ENCODE measurements at regions not wholly inside any gene's neighbourhood (a gene's known extent, or its start where the extent isn't known, plus 50 kb on each side); places are given as distances from the start of the nearest gene placed in this dataset.

DNA sequence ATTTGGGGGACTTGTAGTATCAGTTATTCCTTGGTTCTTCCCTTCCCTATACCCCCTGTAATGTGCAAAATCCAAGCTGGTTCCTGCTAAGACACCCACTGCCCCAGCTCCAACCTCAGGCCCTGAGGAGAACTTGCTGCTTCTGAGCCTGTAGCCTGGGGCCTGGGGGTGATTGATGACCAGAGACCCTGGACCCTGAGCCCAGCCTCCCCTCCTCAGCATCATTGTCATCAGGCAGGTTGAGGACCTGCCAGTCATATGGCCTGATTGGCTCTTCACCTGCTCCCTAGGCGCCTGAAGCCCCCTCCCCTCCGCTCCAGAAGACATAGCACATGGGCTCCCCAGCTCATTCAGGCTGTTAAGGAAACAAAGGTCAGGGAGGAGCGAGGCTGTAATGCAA is 73.8 kb upstream of the YWHAQ start:
- no peak for DNase-seq (ENCODE audit: low read depth, low spot score)
- CTCF ChIA-PET, result interaction anchor here (1.0 to 1.9 kb wide), 3 partner anchors 10 to 14 kb away, joined by 3 to 4 read pairs (median 3); no protein-coding TSS in a partner anchor
- POLR2A ChIA-PET, result interaction anchor here (1.7 kb wide), 1 partner anchor 74 kb away, joined by 7 read pairs; the partner anchor contains the start of gene YWHAQ
- no peak overlapping the region for H3K4me3 ChIP-seq (ENCODE audit: low read depth, low read length)
- TF ChIP-seq, protein P1, sequence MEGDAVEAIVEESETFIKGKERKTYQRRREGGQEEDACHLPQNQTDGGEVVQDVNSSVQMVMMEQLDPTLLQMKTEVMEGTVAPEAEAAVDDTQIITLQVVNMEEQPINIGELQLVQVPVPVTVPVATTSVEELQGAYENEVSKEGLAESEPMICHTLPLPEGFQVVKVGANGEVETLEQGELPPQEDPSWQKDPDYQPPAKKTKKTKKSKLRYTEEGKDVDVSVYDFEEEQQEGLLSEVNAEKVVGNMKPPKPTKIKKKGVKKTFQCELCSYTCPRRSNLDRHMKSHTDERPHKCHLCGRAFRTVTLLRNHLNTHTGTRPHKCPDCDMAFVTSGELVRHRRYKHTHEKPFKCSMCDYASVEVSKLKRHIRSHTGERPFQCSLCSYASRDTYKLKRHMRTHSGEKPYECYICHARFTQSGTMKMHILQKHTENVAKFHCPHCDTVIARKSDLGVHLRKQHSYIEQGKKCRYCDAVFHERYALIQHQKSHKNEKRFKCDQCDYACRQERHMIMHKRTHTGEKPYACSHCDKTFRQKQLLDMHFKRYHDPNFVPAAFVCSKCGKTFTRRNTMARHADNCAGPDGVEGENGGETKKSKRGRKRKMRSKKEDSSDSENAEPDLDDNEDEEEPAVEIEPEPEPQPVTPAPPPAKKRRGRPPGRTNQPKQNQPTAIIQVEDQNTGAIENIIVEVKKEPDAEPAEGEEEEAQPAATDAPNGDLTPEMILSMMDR (IDR thresholded peaks at IDR 0.05; ENCODE audit: insufficient read depth, low read length, missing control alignments), result no peak

DNA sequence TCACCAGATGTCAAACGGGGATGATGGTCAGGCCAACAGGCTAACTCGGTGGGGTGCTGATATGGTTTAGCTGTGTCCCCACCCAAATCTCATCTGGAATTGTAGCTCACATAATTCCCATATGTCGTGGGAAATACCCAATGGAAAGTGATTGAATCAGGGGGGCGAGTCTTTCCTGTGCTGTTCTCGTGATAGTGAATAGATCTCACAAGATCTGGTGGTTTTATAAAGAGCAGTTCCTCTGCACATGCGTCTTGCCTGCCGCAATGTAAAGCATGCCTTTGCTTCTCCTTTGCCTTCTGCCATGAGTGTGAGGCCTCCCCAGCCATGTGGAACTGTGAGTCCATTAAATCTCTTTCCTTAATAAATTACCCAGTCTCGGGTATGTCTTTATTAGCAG is 74.4 kb upstream of the YWHAQ start:
- TF ChIP-seq, protein P1 (IDR thresholded peaks at IDR 0.05; ENCODE audit: insufficient read depth, low read length, missing control alignments), result no peak
- no peak for DNase-seq (ENCODE audit: low read depth, low spot score)
- ChIA-PET POLR2A (no interaction called here), CTCF (interaction anchor here (1.0 to 1.2 kb wide), 2 partner anchors 10 to 13 kb away, joined by 3 read pairs; no protein-coding TSS in a partner anchor)
- no peak overlapping the region for H3K4me3 ChIP-seq (ENCODE audit: low read depth, low read length)

DNA sequence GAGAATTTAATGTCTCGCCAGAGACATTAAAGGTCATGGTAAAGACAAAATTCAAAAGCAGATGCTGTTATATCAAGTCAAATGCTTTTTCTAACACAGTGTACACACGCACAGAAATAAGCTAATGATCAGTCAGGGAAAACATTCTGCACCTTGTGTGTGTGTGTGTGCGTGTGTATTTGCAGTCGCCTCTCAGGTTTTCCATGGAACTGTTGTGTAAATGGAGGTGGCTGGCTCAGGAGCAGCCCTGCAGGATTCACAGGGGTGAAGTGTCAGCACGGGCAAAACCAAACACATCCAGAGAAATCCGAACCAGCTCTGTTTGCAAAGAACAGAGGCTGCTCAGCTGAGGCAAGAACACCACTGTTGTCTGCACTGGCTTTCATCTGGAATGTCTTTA is 76.2 kb upstream of the YWHAQ start:
- ChIA-PET POLR2A (no interaction called here), CTCF (interaction anchor here (1.0 to 1.2 kb wide), 2 partner anchors 29 to 63 kb away, joined by 3 read pairs; no protein-coding TSS in a partner anchor)
- TF ChIP-seq, protein P1 (IDR thresholded peaks at IDR 0.05; ENCODE audit: insufficient read depth, low read length, missing control alignments), result no peak
- no peak for DNase-seq (ENCODE audit: low read depth, low spot score)
- H3K4me3 ChIP-seq (ENCODE audit: low read depth, low read length), result no peak overlapping the region

DNA sequence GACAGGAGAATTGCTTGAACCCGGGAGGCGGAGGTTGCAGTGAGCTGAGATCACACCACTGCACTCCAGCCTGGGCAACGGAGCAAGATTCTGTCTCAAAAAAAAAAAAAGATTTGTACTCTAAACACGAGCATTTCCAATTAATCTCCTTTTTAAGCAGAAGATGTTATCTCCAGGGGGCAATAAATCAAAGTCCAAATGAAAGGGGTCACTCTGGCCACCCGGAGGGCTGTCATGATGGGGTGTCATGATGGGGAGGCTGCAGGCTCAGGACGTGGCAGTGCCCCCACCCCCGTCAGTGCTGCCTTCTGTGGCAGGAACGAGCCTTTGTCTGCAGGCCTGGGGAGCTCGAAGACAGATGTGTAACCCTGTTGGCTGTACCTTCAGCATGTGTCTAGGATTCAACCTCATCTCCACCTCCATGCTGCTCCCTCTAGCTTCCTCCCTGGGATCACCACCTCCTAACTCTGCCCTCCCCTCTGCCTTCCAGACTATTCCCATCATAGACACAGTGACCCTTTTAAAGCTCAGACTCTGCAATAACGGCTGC is 76.9 kb upstream of the YWHAQ start:
- no peak for DNase-seq (ENCODE audit: low read depth, low spot score)
- H3K4me3 ChIP-seq (ENCODE audit: low read depth, low read length), result no peak overlapping the region
- CTCF ChIA-PET, result interaction anchor here (1.2 kb wide), 1 partner anchor 29 kb away, joined by 3 read pairs; no protein-coding TSS in a partner anchor
- POLR2A ChIA-PET, result no interaction called here
- TF ChIP-seq, protein P1 (IDR thresholded peaks at IDR 0.05; ENCODE audit: insufficient read depth, low read length, missing control alignments), result no peak

DNA sequence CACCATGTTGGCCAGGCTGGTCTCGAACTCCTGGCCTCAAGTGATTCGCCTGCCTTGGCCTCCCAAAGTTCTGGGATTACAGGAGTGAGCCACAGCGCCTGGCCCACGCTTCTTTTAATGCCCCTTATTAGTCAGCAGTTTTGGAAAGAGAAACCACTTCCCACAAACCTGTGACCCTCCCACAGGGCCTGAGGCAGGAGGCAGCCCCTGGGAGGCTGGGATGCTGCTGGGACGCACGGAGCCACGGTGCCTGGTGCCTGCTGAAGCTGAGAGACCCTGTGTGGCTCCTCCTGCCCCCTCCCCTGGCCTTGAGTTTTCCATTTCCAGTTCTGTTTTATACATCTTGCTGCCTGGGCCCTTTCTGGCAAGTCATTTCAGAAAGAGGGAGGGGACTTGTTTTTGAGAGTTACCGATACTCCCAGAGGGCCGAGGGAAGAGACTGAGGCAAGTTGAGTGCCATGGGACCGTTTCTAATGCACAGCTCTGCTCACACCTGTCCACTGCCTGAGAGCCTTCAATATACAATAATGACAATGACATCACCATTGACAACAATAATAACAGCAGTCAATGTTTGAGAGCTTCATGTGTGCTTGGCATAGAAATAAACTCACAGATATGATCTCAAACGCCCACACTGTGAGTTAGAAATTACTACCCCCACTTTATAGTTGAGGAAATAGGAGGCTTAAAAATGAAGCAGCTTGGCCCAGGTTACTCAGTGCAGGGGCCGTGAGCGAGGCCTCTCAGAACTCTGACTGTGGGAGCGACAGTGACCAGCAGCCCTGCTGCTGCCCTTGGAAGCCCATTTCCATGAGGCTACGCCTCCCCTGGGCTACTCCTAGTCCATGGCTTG is 78.1 kb upstream of the YWHAQ start:
- TF ChIP-seq, protein P1 (IDR thresholded peaks at IDR 0.05; ENCODE audit: insufficient read depth, low read length, missing control alignments), result no peak
- CTCF ChIA-PET, result no interaction called here
- POLR2A ChIA-PET, result no interaction called here
- DNase-seq (ENCODE audit: low read depth, low spot score), result no peak
- no peak overlapping the region for H3K4me3 ChIP-seq (ENCODE audit: low read depth, low read length)

DNA sequence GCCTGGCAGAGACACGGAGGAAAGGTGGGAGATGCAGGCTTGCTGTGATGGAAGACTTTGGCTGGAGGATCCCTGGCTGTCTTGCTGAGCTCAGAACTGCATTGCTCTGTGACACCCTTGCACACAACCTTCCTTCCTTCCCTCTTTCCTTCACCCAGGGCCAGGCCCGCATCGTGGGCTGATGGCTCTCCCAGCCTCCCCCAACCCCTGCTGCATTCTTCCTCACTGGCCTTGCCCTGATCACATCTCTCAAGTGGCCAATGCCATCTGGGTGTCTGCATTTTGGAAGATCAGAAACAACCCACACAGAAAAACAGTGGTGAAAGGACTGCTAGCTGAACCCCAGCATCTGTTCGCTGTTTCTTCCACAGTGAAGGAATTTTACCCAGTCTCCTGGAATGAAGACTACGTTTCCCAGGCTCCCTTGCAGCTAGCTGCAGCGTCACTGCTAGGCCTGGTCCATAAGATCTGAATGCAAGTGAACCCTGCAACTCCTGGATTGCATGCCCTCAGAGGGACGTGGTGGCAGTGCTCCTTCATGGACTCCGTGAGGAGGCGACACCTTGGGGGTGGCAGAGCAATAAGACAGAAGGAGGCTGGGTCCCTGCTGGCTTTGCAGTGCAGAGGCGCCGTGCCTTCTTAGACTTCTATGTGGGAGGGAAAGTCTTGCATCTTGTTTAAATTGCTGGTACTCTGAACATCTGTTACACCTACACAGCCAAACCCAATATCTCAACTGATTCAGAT is 78.9 kb upstream of the YWHAQ start:
- ChIA-PET CTCF (no interaction called here), POLR2A (no interaction called here)
- TF ChIP-seq, protein P1 (IDR thresholded peaks at IDR 0.05; ENCODE audit: insufficient read depth, low read length, missing control alignments), result no peak

More for the DNA sequence above, 78.9 kb upstream of the YWHAQ start:
- no peak overlapping the region for H3K4me3 ChIP-seq (ENCODE audit: low read depth, low read length)
- no peak for DNase-seq (ENCODE audit: low read depth, low spot score)

Measured in AG04449 (cell line).